ENCODE measurements at regions not wholly inside any gene's neighbourhood (a gene's known extent, or its start where the extent isn't known, plus 50 kb on each side); places are given as distances from the start of the nearest gene placed in this dataset.
A peak's percentile ranks its signal among the peaks of the same experiment; 100 is the strongest.
"Not testable (repeated sequence)": the region's sequence is repeated elsewhere in the genome, so short reads cannot be mapped to it uniquely, and the experiment has no call there.

- no peaks in the 10 kb centered on the region for H3K4me1 ChIP-seq (ENCODE audit: insufficient read depth, low read length)
Observed at GRCh38 chr1:187991944-187992343, 1163.2 kb downstream of the PLA2G4A start.

DNA sequence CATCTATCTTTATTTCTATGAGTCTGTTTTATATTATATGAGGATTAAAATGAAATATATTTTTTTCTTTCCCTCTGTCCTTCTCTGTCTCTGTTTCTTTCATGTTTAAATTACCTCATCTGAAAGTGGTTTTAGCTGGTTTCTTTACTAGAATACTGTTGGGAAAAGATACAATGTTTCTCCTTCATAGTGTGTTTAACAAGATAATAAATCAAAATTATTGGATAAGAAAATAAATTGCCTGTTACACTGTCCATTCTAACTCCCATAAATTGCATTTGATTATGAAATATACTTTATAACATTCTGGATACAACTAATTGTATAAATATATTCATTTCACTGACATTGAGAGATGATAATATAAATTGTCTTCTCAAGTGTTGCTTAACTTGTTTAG, 1168.0 kb downstream of the PLA2G4A start:
- no peak overlapping the region for H2AFZ ChIP-seq (ENCODE audit: low read depth, low read length)
- no peaks in the 10 kb centered on the region for H3K36me3 ChIP-seq (ENCODE audit: insufficient read depth, low read length)
- no peak overlapping the region for H3K4me3 ChIP-seq (ENCODE audit: low read length)
- H3K4me1 ChIP-seq (ENCODE audit: insufficient read depth, low read length), result no peaks in the 10 kb centered on the region
- H3K27me3 ChIP-seq (ENCODE audit: insufficient read depth, low read length), result no peaks in the 10 kb centered on the region
- no peaks in the 10 kb centered on the region for H3K9me3 ChIP-seq (ENCODE audit: low read length)

More at GRCh38 chr1:187991944-187992343, 1163.2 kb downstream of the PLA2G4A start:
- Histone ChIP-seq H3K27me3 (ENCODE audit: insufficient read depth, low read length) (no peaks in the 10 kb centered on the region), H2AFZ (ENCODE audit: low read depth, low read length) (no peak overlapping the region), H3K4me3 (ENCODE audit: low read length) (no peak overlapping the region), H3K9me3 (ENCODE audit: low read length) (no peaks in the 10 kb centered on the region), H3K36me3 (ENCODE audit: insufficient read depth, low read length) (no peaks in the 10 kb centered on the region)

- H3K9me3 ChIP-seq (ENCODE audit: low read length), result no peaks in the 10 kb centered on the region
- H3K4me3 ChIP-seq (ENCODE audit: low read length), result no peak overlapping the region
- H3K36me3 ChIP-seq (ENCODE audit: insufficient read depth, low read length), result no peaks in the 10 kb centered on the region
Observed at GRCh38 chr1:187999973-188000372, 1171.2 kb downstream of the PLA2G4A start.

DNA sequence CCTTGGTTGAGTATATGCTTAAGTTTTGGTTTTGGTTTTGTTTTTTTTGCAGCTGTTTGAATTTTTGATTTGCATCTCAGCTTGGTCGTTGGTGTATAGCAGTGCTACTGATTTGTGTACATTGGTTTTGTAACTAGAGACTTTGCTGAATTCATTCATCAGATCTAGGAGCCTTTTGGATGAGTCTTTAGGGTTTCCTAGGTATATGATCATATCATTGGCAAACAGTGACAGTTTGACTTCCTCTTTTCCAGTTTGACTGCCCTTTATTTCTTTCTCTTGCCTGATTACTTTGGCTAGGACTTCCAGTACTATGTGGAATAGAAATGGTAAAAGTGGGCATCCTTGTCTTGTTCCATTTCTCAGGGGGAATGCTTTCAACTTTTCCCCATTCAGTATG, 1174.9 kb downstream of the PLA2G4A start:
- not testable (repeated sequence) for H3K36me3 ChIP-seq (ENCODE audit: insufficient read depth, low read length); H2AFZ ChIP-seq (ENCODE audit: low read depth, low read length); H3K27me3 ChIP-seq (ENCODE audit: insufficient read depth, low read length); H3K4me3 ChIP-seq (ENCODE audit: low read length); H3K9me3 ChIP-seq (ENCODE audit: low read length); H3K4me1 ChIP-seq (ENCODE audit: insufficient read depth, low read length)

More at GRCh38 chr1:187999973-188000372, 1171.2 kb downstream of the PLA2G4A start:
- Histone ChIP-seq H3K27me3 (ENCODE audit: insufficient read depth, low read length) (no peaks in the 10 kb centered on the region), H3K4me1 (ENCODE audit: insufficient read depth, low read length) (no peaks in the 10 kb centered on the region), H2AFZ (ENCODE audit: low read depth, low read length) (no peak overlapping the region)

DNA sequence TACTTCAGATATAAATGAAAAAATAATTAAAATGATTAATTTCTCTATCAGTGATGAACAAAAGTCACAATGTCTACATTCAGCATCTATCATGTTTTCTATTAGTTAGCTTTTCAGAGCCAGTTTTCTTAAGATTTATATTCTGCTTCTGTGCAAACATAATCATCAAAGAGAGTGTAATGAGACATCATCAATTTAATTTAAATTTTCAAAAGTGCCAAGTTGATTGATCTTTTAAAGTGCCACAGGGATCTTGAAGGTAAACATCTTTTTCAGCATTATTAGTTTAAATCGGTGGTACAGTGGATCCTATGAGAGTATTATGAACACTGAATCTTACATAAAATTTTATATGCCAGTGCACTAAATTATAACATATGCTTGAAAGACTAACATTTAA, 1176.1 kb downstream of the PLA2G4A start:
- Histone ChIP-seq H3K36me3 (ENCODE audit: insufficient read depth, low read length) (no peaks in the 10 kb centered on the region), H3K4me3 (ENCODE audit: low read length) (no peak overlapping the region), H3K9me3 (ENCODE audit: low read length) (no peaks in the 10 kb centered on the region), H2AFZ (ENCODE audit: low read depth, low read length) (no peak overlapping the region), H3K27me3 (ENCODE audit: insufficient read depth, low read length) (no peaks in the 10 kb centered on the region), H3K4me1 (ENCODE audit: insufficient read depth, low read length) (no peaks in the 10 kb centered on the region)

GRCh38 chr1:188006354-188006753, 1177.6 kb downstream of the PLA2G4A start:
- Histone ChIP-seq H3K4me3 (ENCODE audit: low read length) (no peak overlapping the region), H2AFZ (ENCODE audit: low read depth, low read length) (no peak overlapping the region), H3K27me3 (ENCODE audit: insufficient read depth, low read length) (no peaks in the 10 kb centered on the region), H3K4me1 (ENCODE audit: insufficient read depth, low read length) (no peaks in the 10 kb centered on the region), H3K36me3 (ENCODE audit: insufficient read depth, low read length) (no peaks in the 10 kb centered on the region), H3K9me3 (ENCODE audit: low read length) (no peaks in the 10 kb centered on the region)

DNA sequence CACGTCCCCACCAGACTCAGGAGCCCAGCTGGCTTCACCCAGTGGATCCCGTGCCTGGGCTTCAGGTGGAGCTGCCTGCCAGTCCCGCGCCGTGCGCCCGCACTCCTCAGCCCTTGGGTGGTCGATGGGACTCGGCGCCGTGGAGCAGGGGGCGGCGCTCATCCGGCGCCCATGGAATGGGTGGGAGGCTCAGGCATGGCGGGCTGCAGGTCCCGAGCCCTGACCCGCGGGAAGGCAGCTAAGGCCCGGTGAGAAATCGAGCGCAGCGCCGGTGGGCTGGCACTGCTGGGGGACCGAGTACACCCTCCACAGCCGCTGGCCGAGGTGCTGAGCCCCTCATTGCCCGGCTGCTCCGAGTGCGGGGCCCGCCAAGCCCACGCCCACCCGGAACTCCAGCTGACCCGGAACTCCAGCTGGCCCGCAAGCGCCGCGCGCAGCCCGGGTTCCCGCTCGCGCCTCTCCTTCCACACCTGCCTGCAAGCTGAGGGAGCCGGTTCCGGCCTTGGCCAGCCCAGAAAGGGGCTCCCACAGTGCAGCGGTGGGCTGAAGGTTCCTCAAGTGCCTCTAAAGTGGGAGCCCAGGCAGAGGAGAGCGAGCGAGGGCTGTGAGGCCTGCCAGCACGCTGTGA, 1184.6 kb downstream of the PLA2G4A start:
- not testable (repeated sequence) for H3K4me3 ChIP-seq (ENCODE audit: low read length); H3K4me1 ChIP-seq (ENCODE audit: insufficient read depth, low read length); H3K27me3 ChIP-seq (ENCODE audit: insufficient read depth, low read length); H3K36me3 ChIP-seq (ENCODE audit: insufficient read depth, low read length); H3K9me3 ChIP-seq (ENCODE audit: low read length); H2AFZ ChIP-seq (ENCODE audit: low read depth, low read length)

GRCh38 chr1:188017921-188018320, 1189.2 kb downstream of the PLA2G4A start:
- H3K4me1 ChIP-seq (ENCODE audit: insufficient read depth, low read length), result no peaks in the 10 kb centered on the region
- H3K27me3 ChIP-seq (ENCODE audit: insufficient read depth, low read length), result no peaks in the 10 kb centered on the region
- H3K4me3 ChIP-seq (ENCODE audit: low read length), result no peak overlapping the region
- no peak overlapping the region for H2AFZ ChIP-seq (ENCODE audit: low read depth, low read length)
- no peaks in the 10 kb centered on the region for H3K36me3 ChIP-seq (ENCODE audit: insufficient read depth, low read length)
- no peaks in the 10 kb centered on the region for H3K9me3 ChIP-seq (ENCODE audit: low read length)

DNA sequence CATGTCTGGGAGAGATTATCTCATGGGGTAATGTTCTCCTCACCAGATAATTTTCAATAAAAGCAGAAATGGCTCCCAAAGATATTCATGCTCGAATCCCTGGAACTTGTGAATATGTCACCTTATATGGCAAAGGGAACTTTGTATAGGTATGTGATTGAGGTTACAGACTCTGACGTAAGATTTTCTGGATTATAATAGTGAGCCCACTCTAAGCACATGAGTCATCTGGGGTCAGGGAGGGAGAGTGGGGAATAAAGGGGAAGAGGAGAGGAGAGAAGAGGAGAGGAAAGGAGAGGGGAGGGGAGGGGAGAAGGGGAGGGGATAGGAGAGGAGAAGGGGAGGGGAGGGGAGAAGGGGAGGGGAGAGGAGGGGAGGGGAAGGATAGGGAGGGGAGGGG, 1193.9 kb downstream of the PLA2G4A start:
- Histone ChIP-seq H3K36me3 (ENCODE audit: insufficient read depth, low read length) (no peaks in the 10 kb centered on the region), H2AFZ (ENCODE audit: low read depth, low read length) (no peak overlapping the region), H3K9me3 (ENCODE audit: low read length) (no peaks in the 10 kb centered on the region), H3K27me3 (ENCODE audit: insufficient read depth, low read length) (no peaks in the 10 kb centered on the region), H3K4me3 (ENCODE audit: low read length) (no peak overlapping the region), H3K4me1 (ENCODE audit: insufficient read depth, low read length) (no peaks in the 10 kb centered on the region)

- no peak overlapping the region for H2AFZ ChIP-seq (ENCODE audit: low read depth, low read length)
- no peaks in the 10 kb centered on the region for H3K9me3 ChIP-seq (ENCODE audit: low read length)
- no peaks in the 10 kb centered on the region for H3K4me1 ChIP-seq (ENCODE audit: insufficient read depth, low read length)
- no peaks in the 10 kb centered on the region for H3K36me3 ChIP-seq (ENCODE audit: insufficient read depth, low read length)
- H3K4me3 ChIP-seq (ENCODE audit: low read length), result no peak overlapping the region
- H3K27me3 ChIP-seq (ENCODE audit: insufficient read depth, low read length), result no peaks in the 10 kb centered on the region
Observed at GRCh38 chr1:188023206-188023605, 1194.5 kb downstream of the PLA2G4A start.

- Histone ChIP-seq H3K4me1 (ENCODE audit: insufficient read depth, low read length) (no peaks in the 10 kb centered on the region), H3K9me3 (ENCODE audit: low read length) (no peaks in the 10 kb centered on the region), H3K27me3 (ENCODE audit: insufficient read depth, low read length) (no peaks in the 10 kb centered on the region), H3K4me3 (ENCODE audit: low read length) (no peak overlapping the region), H2AFZ (ENCODE audit: low read depth, low read length) (peak overlapping the region; percentile 22), H3K36me3 (ENCODE audit: insufficient read depth, low read length) (no peaks in the 10 kb centered on the region)
Observed at GRCh38 chr1:188027613-188028012, 1198.9 kb downstream of the PLA2G4A start.

DNA sequence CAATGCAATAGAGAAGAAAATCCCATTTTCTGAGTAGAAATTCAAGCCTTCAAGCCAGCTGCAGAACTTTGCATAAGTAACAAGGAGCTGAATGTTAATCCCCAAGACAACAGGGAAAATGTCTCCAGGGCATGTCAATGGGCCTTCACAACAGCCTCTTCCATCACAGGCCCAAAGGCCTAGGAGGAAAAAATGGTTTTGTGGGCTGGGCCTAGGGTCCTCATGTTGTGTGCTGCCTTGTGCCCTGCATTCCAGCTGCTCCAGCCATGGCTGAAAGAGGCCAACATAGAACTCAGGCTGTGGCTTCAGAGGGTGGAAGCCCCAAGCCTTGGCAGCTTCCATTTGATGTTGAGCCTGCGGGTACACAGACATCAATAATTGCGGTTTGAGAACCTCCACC, 1208.8 kb downstream of the PLA2G4A start:
- not testable (repeated sequence) for H3K36me3 ChIP-seq (ENCODE audit: insufficient read depth, low read length); H3K9me3 ChIP-seq (ENCODE audit: low read length); H2AFZ ChIP-seq (ENCODE audit: low read depth, low read length); H3K4me3 ChIP-seq (ENCODE audit: low read length); H3K27me3 ChIP-seq (ENCODE audit: insufficient read depth, low read length); H3K4me1 ChIP-seq (ENCODE audit: insufficient read depth, low read length)

DNA sequence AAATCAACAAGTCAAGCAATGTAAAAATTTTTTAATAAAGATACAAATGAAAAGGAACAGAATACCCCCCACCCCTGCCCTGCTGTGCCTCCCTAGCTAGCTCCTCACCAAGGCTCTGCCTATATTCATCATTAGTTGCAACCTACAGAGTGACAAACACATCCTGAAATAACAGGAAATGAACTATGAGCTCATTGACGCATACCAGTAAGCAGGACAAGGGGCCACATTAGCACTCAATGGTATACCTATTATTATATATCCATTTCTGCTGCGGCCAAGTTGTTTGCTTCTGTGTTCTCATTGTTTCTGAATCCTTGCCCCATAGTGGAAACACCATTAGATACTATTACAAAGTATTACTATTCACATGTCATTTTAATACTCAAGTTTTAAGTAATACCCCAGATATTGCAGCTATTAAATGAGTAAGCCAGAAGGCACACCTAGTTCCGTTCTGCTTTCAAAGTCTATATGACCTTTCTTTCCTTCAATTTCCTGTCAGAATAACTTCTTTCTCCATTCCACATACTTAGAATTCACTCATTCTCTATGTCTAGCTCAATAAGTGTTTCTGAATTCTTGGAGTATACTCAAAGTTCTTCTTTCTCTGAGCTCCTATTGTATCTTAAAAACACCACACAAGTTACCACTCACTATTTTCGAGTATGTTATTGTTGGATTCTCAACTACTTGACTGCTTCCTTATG, 1214.9 kb downstream of the PLA2G4A start:
- H2AFZ ChIP-seq (ENCODE audit: low read depth, low read length), result no peak overlapping the region
- H3K9me3 ChIP-seq (ENCODE audit: low read length), result no peaks in the 10 kb centered on the region
- H3K4me3 ChIP-seq (ENCODE audit: low read length), result no peak overlapping the region
- no peaks in the 10 kb centered on the region for H3K27me3 ChIP-seq (ENCODE audit: insufficient read depth, low read length)
- H3K4me1 ChIP-seq (ENCODE audit: insufficient read depth, low read length), result no peaks in the 10 kb centered on the region
- H3K36me3 ChIP-seq (ENCODE audit: insufficient read depth, low read length), result no peaks in the 10 kb centered on the region

GRCh38 chr1:188050250-188050649, 1221.5 kb downstream of the PLA2G4A start:
- Histone ChIP-seq H2AFZ (ENCODE audit: low read depth, low read length) (no peak overlapping the region), H3K36me3 (ENCODE audit: insufficient read depth, low read length) (no peaks in the 10 kb centered on the region), H3K4me1 (ENCODE audit: insufficient read depth, low read length) (no peaks in the 10 kb centered on the region), H3K4me3 (ENCODE audit: low read length) (no peak overlapping the region), H3K9me3 (ENCODE audit: low read length) (no peaks in the 10 kb centered on the region), H3K27me3 (ENCODE audit: insufficient read depth, low read length) (no peaks in the 10 kb centered on the region)

Data from neuron (in vitro differentiated cells).